Effector memory CD4-positive, alpha-beta T cell (primary cell): ENCODE measurements at regions not wholly inside any gene's neighbourhood (a gene's known extent, or its start where the extent isn't known, plus 50 kb on each side); places are given as distances from the start of the nearest gene placed in this dataset.

Source experiments
- DNase-seq, 3 donors: peaks; one replicate each; pipeline ENCODE4 v3.0.0-alpha.2; 2020
- H3K27ac ChIP-seq: 2 replicates; pipeline ENCODE4 v1.7.0; 2013; ENCODE audit warnings: mild to moderate bottlenecking, low read length, moderate library complexity; ENCODE audit not compliant: insufficient read depth, poor library complexity, severe bottlenecking
- H3K27me3 ChIP-seq: replicated peaks from 2 replicates; pipeline ENCODE4 v1.7.0; 2013; ENCODE audit warnings: mild to moderate bottlenecking, low read length; ENCODE audit not compliant: insufficient read depth, control insufficient read depth, poor library complexity, severe bottlenecking
- H3K36me3 ChIP-seq: 2 replicates; pipeline ENCODE4 v1.7.0; 2013; ENCODE audit warnings: mild to moderate bottlenecking, low read length, moderate library complexity; ENCODE audit not compliant: control insufficient read depth, insufficient read depth
- H3K4me1 ChIP-seq: 2 replicates; pipeline ENCODE4 v1.7.0; 2013; ENCODE audit warnings: low read length, mild to moderate bottlenecking; ENCODE audit not compliant: control insufficient read depth, insufficient read depth, poor library complexity, severe bottlenecking
- H3K4me3 ChIP-seq: 2 replicates; pipeline ENCODE4 v1.7.0; 2013; ENCODE audit warnings: low read length, low read depth, mild to moderate bottlenecking; ENCODE audit not compliant: insufficient read depth, poor library complexity, severe bottlenecking
- H3K9me3 ChIP-seq: 2 replicates; pipeline ENCODE4 v1.7.0; 2013; ENCODE audit warnings: mild to moderate bottlenecking, low read length, moderate library complexity; ENCODE audit not compliant: control insufficient read depth

DNA sequence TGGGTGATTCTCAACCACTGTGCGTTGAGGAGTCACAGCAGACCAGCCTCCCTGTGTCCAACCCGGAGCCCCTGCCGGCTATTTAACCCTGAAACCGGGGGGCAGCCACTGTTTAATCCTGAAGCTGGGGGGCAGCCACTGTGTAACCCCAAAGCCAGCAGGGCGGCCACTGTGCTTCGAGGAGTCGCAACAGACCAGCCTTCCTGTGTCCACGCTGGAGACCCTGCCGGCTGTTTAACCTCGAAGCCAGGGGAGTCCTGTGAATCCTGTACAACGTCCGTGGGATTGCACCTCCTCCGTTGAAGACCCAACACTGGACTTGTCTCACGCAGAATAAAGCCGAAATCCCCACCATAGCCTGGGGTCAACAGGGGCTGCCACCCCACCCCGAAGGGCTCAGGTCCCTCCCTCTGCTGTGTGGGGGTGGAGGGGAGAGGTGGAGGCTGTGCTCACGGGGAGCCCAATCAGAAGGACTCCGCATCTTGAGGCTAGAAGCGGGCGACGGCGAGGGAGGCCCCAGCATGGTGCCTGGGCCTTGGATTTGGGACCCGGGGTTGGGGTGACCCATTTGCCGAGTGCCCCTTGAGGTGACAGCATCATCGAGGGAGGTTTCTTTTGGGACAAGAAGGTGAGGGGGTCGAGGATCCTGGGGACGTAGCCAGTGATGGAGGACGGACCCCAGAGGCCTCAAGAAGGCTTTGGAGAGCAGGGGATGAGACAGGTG is 94.9 kb downstream of the ADRA2C start:
- no peaks in the 10 kb centered on the region for H3K36me3 ChIP-seq
- DNase-seq: no peak
- H3K4me3 ChIP-seq: no peak overlapping the region
- H3K27ac ChIP-seq: no peak overlapping the region
- H3K27me3 ChIP-seq: no peaks in the 10 kb centered on the region
- H3K9me3 ChIP-seq: no peaks in the 10 kb centered on the region
- H3K4me1 ChIP-seq: no peaks in the 10 kb centered on the region

DNA sequence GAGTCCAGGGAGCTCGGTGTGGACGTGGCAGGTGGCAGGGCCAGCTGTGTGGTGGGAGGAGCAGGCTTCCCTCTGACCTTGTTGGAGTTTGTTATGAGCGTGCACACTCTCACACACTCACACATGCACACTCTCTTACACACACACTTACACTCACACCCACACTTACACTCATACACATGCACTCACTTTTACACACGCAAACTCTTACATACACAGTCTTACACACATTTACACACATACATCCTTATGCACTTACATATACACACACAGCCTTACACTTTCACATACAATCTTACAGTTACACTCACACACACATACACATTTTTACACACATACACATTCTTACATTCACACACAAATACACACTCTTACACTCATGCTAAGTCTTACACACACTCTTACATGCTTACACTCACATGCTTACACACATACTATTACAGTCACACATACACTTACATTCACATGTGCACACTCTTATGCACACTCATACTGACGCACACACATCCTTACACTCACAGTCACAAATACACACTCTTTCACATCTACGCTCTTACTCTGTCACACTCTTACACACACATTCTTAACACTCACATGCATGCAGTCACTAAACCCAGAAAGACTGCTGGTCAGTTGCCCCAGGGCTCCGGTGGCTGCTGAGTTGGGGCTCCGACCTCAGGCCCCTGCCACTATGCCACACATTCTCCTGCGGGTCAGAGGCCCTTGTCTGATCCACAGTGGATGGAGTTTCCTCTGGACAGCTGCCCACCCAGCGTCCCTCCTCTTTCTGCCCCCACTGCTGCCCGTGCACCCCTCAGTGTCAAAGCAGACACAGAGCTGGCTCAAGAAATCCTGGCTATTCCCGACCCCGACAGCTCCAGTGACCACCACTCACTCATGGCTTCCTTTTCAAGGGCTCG is 95.8 kb downstream of the ADRA2C start:
- H3K27me3 ChIP-seq: no peaks in the 10 kb centered on the region
- H3K4me3 ChIP-seq: no peak overlapping the region
- H3K36me3 ChIP-seq: no peaks in the 10 kb centered on the region
- no peak overlapping the region for H3K27ac ChIP-seq
- H3K4me1 ChIP-seq: no peaks in the 10 kb centered on the region
- no peak for DNase-seq
- H3K9me3 ChIP-seq: no peaks in the 10 kb centered on the region

DNA sequence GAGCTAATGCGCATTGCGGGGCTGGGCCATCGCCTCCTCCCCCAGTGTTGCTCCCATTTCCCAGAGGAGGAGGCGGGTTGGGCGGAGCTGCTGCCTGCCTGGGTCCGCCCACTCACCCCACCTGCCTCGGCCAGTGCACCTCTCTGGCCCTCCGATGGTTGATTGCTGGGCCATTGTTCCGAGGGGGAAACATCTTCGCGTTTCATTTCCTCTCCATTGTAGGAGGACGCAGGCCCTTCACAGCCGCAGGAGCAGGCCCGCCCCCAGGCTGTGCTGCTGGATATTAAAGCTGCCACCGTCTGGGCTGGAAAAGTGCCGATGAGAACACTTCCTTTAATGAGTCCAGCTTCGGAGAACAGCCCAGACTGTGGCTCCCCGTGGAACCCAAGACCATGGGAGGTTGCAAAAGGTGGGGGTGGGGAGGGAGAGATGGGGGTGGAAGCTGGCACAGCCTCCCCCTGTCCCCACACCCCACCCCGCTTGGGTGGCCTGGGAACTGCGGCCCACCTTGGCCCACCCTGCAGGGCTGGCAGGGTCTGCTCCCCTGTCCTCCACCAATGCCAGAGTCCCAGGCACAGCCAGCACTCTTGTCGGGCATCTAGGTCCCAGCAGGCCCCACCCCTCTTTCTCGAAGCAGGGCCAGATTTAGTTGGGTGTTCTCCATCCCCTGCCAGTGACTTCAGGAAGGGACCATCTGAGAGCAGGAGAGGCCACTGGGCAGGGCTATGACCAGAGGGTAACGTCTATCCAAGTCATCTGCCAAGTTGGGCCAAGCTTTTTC is 96.6 kb downstream of the ADRA2C start:
- no peak overlapping the region for H3K4me3 ChIP-seq
- no peaks in the 10 kb centered on the region for H3K36me3 ChIP-seq
- no peak for DNase-seq
- no peaks in the 10 kb centered on the region for H3K4me1 ChIP-seq
- H3K27ac ChIP-seq: no peak overlapping the region
- no peaks in the 10 kb centered on the region for H3K9me3 ChIP-seq
- H3K27me3 ChIP-seq: no peaks in the 10 kb centered on the region

DNA sequence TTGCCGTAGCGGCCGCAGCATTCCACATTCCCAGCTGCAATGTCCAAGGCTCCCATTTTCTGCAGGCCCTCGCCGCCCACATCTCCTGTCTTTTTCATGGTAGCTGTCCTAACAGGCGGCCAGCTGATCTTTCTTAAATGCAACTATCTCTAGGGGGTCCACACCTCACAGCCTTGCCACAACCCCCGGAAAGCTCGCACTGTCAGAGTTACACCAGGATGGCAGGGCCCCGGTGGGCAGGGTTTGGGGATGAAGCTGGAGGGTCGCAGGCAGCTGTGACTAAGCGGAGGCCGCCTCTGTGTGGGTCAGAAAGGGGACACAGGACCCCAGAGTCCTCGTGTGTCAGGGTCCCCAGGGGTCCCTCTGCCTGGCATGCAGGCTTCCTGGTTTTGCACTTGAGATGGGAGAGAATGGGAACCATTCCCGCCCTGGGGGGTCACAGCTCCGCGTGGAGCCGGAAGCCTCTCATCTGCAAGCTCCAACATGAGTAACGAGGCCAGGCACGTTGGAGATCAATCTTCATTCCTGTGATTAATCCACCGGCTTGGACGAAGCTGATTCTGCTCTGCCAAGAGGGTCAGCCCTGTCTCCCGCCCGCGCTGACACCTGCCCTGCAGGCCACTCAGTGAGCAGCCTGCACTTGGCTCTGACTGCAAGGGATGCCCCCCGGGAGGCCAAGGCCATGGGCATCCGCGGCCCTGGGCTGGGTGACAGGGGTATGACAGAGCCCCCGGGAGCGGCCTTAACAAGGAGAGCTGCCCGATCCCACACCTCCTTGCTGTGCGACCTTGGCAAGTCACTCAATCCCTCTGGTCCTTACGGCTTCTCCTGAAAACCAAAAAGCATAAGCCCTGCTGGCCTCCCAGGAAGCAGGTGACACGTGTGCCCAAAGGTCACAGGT is 97.9 kb downstream of the ADRA2C start:
- Histone ChIP-seq H3K27ac (no peak overlapping the region), H3K9me3 (no peaks in the 10 kb centered on the region), H3K4me1 (no peaks in the 10 kb centered on the region), H3K36me3 (no peaks in the 10 kb centered on the region), H3K4me3 (no peak overlapping the region), H3K27me3 (no peaks in the 10 kb centered on the region)
- no peak for DNase-seq

DNA sequence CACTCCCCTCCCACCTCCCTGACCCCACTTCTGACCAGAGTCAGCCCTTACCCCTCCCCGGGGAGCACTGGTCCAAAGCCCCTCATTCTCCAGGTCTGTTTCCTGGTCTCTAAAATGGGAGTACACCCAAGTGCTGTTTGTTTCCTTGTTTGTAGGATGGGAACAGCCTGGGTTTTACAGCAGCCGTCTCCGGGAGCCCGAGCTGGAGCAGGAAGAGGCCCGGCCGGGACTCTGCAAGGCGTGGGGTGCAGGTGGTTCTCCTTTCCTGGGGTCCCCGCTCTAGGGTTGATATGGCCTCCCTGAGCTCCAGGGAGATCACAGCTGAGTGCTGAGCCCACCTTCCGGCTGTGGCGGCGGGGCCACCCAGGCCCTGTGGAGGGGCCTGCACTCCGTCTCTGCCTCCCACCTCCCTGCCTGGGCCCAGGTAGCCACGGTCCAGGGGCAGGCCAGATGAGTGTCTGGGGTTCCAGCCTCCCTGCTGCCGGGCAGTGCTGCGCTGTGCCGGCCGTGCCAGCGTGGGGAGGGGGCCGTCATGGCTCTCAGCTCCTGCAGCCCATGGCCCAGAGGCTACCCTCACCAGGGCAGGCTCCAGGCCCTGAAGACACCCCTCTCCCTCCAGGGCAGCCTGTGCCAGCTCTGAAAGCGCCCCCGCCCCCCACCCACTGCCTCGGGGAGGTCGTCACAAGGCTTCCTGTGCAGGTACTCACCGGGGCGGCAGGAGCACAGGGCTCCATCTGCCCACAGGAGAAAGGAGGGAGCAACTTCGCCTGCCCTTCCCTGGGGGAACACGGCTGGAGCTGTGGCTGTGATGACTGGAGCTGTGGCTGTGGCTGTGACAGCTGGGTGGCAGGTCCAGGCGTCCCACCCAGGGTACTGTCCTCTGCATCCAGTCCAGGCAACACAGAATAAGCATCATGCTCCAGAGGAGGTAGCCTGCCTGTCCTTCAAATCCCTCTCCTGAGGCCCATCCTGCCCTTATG is 98.8 kb downstream of the ADRA2C start:
- no peaks in the 10 kb centered on the region for H3K9me3 ChIP-seq
- no peak overlapping the region for H3K4me3 ChIP-seq
- no peaks in the 10 kb centered on the region for H3K36me3 ChIP-seq
- DNase-seq: no peak
- H3K27ac ChIP-seq: no peak overlapping the region
- no peaks in the 10 kb centered on the region for H3K4me1 ChIP-seq
- no peaks in the 10 kb centered on the region for H3K27me3 ChIP-seq

GRCh38 chr4:3865986-3866812 is 100.0 kb downstream of the ADRA2C start:
- Histone ChIP-seq H3K4me1 (no peaks in the 10 kb centered on the region), H3K27ac (no peak overlapping the region), H3K4me3 (no peak overlapping the region), H3K36me3 (no peaks in the 10 kb centered on the region), H3K27me3 (peaks cover 4% of the 10 kb centered on the region), H3K9me3 (no peaks in the 10 kb centered on the region)
- DNase-seq: no peak

- H3K36me3 ChIP-seq: no peaks in the 10 kb centered on the region
- H3K27me3 ChIP-seq: peaks cover 7% of the 10 kb centered on the region
- no peak overlapping the region for H3K4me3 ChIP-seq
- H3K27ac ChIP-seq: no peak overlapping the region
- peaks cover under 1% of the 10 kb centered on the region for H3K4me1 ChIP-seq
- no peaks in the 10 kb centered on the region for H3K9me3 ChIP-seq
- no peak for DNase-seq
These were observed 100.6 kb downstream of the ADRA2C start for GRCh38 chr4:3866813-3867129.

DNA sequence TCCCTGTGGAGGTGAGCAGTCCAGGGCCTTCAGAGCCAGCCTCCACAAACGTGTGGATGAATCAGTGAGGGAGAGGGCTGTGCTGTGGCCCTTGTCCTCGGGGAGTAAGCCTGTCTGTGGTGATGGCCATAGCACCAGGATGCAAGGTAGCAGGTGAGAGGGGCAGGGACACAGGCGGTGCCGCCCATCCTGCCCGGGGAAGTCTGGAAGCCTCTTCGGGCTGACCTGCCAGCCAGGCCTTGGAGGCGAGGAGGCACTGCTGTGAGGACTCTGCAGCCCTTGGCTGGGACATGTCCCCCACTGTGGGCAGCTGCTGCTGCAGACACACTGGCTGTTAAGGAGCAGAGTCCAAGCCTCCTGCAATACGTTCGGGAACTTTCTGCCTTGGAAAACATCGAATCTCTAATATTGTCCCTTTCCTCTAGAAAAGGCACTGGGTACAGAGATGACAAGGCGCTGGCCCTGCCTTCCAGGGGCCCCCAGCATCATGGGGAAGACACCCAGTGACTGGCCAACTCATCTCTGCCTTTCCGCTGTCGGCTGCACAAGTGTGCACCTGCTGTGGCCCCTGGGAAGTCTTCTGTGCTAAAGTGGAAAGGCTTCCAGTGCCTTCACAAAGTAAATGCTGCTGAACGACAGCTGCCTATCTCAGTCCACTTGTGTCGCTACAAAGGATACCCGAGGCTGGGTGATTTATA is 101.4 kb downstream of the ADRA2C start:
- peaks cover 4% of the 10 kb centered on the region for H3K4me1 ChIP-seq
- H3K36me3 ChIP-seq: no peaks in the 10 kb centered on the region
- no peak overlapping the region for H3K4me3 ChIP-seq
- peaks cover 7% of the 10 kb centered on the region for H3K27me3 ChIP-seq
- H3K9me3 ChIP-seq: no peaks in the 10 kb centered on the region
- H3K27ac ChIP-seq: no peak overlapping the region
- no peak for DNase-seq
